IPS DF 4.7 (cell line): ENCODE measurements at regions not wholly inside any gene's neighbourhood (a gene's known extent, or its start where the extent isn't known, plus 50 kb on each side); places are given as distances from the start of the nearest gene placed in this dataset.
A peak's percentile ranks its signal among the peaks of the same experiment; 100 is the strongest.

ENCODE experiments used
- DNase-seq: peaks from one replicate; pipeline ENCODE4 v3.0.0-alpha.2; 2013; ENCODE audit warnings: low spot score; ENCODE audit errors: extremely low read depth

DNA sequence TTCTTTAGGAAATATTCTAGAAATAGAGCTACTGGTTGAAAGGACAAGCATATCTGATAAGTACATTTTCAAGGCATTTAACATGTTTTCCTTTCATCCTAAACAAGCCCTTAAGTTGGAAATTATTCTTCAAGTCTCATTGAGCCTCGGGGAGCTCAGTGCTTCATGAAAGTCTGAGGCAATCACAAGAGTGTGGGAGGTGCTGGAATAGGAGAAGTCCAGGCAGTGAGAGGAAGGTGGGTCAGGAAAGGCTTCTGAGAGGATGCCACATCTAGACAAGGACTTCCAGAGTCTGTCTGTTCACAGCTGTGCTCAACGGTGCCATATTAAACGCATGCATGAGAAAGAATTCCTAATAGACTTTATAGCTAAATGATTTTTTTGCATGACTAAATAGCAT, 69.8 kb downstream of the CD83 start:
- no peak for DNase-seq

GRCh38 chr6:14189074-14189473, 71.5 kb downstream of the CD83 start:
- no peak for DNase-seq

DNA sequence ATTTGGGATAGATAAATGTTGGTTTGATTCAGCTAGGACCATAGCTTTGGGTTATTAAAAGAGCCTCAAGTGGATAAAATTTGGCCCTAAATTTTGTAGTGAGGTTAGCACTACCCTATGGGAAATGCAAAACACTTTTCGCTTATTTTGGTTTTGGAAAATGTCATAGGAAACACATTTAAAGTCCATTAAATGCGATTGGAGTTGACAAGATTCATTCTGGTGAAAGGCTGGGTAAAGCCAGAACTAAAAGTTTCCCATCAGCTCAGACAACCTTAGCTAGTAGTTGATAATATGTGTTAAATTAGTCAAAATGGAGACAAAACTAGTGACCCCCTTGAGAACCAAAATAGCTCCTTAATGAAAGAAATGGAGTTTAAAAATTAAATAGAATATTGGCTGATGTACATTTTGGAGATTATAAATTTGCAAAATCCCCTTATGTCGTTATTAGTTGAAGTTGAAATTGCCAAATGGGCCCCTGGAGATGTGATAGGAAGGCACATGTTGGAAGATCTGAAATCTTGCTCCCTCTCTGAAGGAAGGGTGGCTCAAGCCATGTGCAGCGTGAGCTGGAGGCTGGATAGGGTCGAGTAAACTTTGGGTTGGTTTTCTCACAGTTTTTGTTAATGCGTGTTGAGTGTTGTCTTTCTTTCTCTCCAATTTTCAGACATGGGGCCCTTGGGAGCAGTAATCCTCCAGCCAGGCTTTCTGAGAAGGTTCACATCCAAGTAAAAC, 72.8 kb downstream of the CD83 start:
- DNase-seq: no peak

GRCh38 chr6:14190929-14191224, 73.3 kb downstream of the CD83 start:
- no peak for DNase-seq

- no peak for DNase-seq
Observed at GRCh38 chr6:14191761-14192160, 74.2 kb downstream of the CD83 start.

DNA sequence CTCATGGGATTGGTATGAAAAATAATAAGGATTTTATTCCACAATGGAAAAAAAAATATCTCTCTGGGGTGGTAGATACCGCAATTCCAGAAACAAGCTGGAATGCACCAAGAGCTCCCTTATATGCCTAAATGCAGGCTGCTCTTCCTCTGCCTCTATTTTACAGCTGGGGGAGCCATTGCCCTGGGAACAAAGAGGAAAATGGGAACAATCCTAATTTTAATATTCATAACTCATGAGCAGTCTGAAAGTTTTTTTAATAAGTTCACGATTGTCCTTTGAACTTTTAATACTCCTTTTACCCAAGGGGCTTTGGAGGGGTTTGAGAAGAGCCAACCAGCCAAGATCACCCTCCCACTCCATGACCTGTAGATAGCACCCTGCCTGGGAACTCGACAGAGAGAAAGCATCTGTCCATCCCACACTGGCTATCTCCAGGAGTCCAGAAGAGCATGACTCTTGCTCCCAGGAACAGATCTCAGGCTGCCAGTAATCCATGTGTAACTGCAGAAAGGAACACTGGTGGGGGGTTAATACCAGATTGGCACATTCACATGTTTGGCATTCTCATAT, 74.7 kb downstream of the CD83 start:
- no peak for DNase-seq

DNA sequence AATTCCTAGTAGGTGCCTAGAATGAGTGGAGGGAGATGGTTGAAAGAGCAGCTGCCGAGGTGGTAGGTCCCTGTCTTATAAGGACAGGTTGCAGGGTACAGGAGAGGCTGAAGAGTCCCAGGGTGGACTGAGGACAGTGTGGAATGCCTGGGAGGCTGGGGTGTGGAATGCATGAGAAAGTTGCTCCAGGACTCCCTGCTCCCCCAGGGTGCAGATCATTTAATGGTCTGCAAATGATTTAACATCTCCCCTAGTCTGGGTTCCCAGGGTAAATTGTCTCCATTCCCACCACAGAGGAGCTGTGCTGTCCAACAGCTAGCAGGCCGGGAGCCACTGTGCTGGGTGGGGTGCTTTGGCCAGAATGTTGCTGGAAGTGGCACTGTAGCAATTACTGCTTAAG, 76.0 kb downstream of the CD83 start:
- no peak for DNase-seq

GRCh38 chr6:14194483-14194882, 76.9 kb downstream of the CD83 start:
- DNase-seq: no peak

- no peak for DNase-seq
Observed at GRCh38 chr6:14194976-14195375, 77.4 kb downstream of the CD83 start.

- no peak for DNase-seq
Observed at GRCh38 chr6:14196026-14196425, 78.5 kb downstream of the CD83 start.

DNA sequence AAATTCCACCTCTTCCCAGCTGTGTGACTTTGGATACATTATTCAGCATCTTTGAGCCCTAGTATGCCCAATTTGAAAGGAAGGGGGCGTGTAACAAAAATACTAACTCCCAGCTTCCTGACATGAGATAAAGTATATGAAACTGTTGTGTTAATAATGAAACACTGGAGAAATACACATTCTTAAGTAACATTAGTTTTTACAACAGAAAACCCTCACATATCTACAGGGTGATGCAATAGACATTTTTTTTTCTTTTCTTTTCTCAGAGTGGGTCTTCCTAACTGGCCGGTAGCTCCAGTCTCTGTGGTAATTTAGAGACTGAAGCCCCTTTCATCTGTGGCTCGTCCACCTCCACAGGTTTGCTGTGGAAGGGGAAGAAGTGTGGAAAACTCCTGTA, 79.5 kb downstream of the CD83 start:
- DNase-seq: no peak

- no peak for DNase-seq
Observed at GRCh38 chr6:14200047-14200446, 82.5 kb downstream of the CD83 start.

- no peak for DNase-seq
Observed at GRCh38 chr6:14202947-14203346, 85.4 kb downstream of the CD83 start.

DNA sequence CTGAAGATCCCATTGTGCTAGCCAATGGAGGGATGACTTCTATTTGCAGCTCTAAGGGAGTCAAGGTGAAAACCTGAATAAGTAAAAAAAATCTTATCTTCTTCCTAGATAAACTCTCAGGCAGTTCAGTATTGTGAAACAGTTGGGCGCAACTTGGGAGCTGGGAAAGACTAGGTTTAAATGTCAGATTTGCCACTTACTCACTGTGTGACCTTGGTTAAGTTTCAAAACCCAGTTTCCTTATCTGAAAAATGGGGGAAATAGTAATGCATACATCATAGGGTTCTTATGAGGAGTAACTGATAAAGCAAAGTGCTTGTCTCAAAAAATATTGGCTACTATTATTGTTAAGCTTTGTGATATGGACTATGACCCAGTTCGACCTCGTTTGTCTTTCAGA, 88.8 kb downstream of the CD83 start:
- no peak for DNase-seq

DNA sequence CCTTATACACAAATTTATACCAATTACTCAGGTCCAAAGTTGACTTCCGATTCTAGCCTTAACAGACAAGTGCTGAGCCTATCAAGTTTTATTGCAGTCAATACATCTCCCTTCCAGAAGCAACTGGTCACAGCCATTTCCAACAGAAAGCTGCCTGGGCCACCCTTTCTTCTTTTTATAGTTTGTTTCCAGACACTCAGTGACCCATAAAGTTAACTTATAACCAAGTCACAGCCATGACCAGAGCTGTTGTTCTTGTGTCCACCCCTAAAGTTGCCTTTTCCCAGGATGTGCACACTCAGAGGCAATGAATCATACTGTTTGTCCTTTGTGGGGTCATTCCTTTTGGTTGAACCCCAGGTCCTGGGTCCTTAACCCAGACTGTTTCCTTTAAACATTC, 89.9 kb downstream of the CD83 start:
- DNase-seq: no peak

DNA sequence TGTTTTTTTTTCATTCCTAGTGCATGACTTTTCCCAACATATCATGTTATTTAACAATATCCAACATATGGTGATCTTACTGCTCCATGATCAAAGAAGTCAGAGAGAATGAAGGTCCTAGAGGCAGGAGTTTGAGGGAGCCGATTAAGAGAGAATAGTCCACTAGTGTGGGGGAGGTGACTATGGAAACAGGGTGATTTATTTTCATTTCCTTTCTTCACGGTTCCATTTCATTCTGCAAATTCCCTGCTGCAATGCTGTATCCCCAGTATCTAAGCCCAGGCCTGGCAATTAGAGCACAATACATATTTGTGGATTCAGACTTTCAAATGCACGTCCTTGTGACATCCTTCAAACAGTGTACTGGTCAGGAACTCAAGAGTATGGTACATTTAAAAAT, 91.4 kb downstream of the CD83 start:
- no peak for DNase-seq

DNA sequence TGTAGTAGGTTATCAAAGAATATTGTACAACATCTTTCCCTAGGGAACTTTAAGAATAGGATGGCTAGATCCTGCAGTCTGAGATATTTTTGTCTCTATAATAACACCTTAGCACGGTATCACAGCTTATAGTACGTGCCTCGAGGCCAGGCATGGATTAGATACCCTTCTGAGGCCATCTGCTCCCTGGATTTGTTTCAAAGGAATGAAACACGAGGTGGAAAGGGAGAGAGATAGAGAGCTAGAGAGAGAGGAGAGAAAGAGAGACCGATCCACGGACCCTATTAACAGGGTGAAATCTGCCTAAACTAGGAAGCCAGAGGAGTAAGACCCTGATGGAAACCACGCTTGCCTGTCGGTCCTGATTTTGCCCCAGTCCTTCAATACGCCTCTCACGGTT, 92.5 kb downstream of the CD83 start:
- DNase-seq: no peak

- peak; percentile 36 for DNase-seq
Observed at GRCh38 chr6:14210663-14211561, 93.3 kb downstream of the CD83 start.

DNA sequence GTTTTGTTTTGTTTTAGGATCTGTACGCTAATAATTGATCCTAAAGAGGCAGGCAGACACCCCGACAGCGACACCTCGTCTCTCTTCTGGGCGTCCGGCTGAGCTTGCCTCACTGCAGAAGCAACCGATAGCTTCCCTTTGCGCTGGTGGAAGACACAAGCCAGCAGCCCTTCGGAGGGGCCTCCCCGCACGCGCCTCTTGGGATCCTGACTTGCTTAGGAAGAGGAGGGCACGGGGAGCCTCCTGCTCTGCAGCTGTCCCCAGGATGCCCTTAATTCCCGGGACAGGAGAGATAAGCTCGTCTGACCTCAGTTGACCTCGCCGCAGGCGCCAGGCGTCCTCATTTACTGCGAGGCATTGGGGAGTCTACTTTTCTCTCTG, 94.0 kb downstream of the CD83 start:
- no peak for DNase-seq

- peak; percentile 19 for DNase-seq
Observed at GRCh38 chr6:14212020-14212419, 94.4 kb downstream of the CD83 start.

DNA sequence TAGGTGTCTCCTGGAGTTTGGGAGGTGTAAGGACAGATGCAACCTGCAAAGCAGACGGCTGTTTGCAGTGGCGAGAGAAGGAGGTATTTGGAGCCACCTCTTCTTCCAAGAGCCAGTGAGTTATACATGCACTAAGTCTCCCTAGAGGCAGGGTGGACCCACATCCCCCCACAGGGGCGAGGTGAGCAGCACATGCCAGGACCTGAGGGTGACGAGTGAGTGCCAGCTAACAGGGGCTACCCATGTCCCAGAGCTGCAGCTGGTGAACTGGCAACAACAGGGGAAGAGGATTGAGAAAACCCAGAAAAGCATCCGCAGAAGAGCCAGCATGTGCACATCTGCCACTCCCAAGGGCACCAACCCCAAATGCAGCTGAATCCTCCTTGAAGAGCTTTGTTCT, 95.1 kb downstream of the CD83 start:
- DNase-seq: no peak

GRCh38 chr6:14216946-14217684, 99.5 kb downstream of the CD83 start:
- DNase-seq: no peak
